Gastroesophageal sphincter (tissue), 4 donors: ENCODE measurements at regions not wholly inside any gene's neighbourhood (a gene's known extent, or its start where the extent isn't known, plus 50 kb on each side); places are given as distances from the start of the nearest gene placed in this dataset.

ENCODE experiments used
- ATAC-seq: fragments of 150-250 bp; one replicate; pipeline ENCODE4 v1.9.1; 2016; ENCODE audit warnings: mild to moderate bottlenecking, moderate library complexity
- H3K27ac ChIP-seq, 4 donors: fragments of 200-600 bp; sonication (generic) in 3 of 4; 1 replicate in 3 of 4; 2 replicates in 1 of 4; pipeline ENCODE4 v1.5.1; 2016 to 2019
- H3K27me3 ChIP-seq: fragments of 200-600 bp; sonication (generic); one replicate; pipeline ENCODE4 v1.5.1; 2019
- H3K36me3 ChIP-seq, 2 donors: fragments of 200-600 bp; sonication (generic); one replicate each; pipeline ENCODE4 v1.5.1; 2019; ENCODE audit warnings: control low read depth in 1 of 2
- H3K4me1 ChIP-seq, 3 donors: fragments of 200-600 bp; sonication (generic); 1 replicate in 2 of 3; 2 replicates in 1 of 3; pipeline ENCODE4 v1.5.1; 2016 to 2019; ENCODE audit warnings: control low read depth in 2 of 3
- H3K4me3 ChIP-seq, 2 donors: fragments of 200-600 bp; sonication (generic); one replicate each; pipeline ENCODE4 v1.5.1; 2019; ENCODE audit warnings: mild to moderate bottlenecking in 1 of 2, moderate library complexity in 1 of 2
- H3K9me3 ChIP-seq, 3 donors: fragments of 200-600 bp; sonication (generic); one replicate each; pipeline ENCODE4 v1.5.1; 2017 to 2019; ENCODE audit warnings: control low read depth in 2 of 3
- EP300 ChIP-seq: sonication (generic); formaldehyde crosslinking; IDR thresholded peaks from one replicate; pipeline ENCODE4 v1.6.1; 2017; ENCODE audit warnings: antibody characterized with exemption, mild to moderate bottlenecking
- POLR2A ChIP-seq, 2 donors: fragments of 450-650 bp; IDR thresholded peaks; one replicate each; pipeline ENCODE4 v1.6.1; 2017; ENCODE audit warnings: antibody characterized with exemption in 2 of 2, mild to moderate bottlenecking in 2 of 2, moderate library complexity in 1 of 2
- POLR2AphosphoS5 ChIP-seq: sonication (generic); formaldehyde crosslinking; IDR thresholded peaks from one replicate; pipeline ENCODE4 v1.6.1; 2017; ENCODE audit warnings: antibody characterized with exemption
- WGBS, 2 donors: methylation state at CpG; one replicate each; pipeline ENCODE4 v1.1.5; 2018; ENCODE audit warnings: low coverage in 1 of 2; 5-methylcytosine and 5-hydroxymethylcytosine counted together
- TF ChIP-seq, protein P1 (sequence below), 4 experiments: fragments of 200-600 bp in 2 of 4; fragments of 450-650 bp in 2 of 4; sonication (generic) in 1 of 4; IDR thresholded peaks; one replicate each; pipeline ENCODE4 v1.5.1; 2017 to 2019; ENCODE audit warnings: antibody characterized with exemption in 4 of 4, mild to moderate bottlenecking in 2 of 4, moderate library complexity in 2 of 4

DNA sequence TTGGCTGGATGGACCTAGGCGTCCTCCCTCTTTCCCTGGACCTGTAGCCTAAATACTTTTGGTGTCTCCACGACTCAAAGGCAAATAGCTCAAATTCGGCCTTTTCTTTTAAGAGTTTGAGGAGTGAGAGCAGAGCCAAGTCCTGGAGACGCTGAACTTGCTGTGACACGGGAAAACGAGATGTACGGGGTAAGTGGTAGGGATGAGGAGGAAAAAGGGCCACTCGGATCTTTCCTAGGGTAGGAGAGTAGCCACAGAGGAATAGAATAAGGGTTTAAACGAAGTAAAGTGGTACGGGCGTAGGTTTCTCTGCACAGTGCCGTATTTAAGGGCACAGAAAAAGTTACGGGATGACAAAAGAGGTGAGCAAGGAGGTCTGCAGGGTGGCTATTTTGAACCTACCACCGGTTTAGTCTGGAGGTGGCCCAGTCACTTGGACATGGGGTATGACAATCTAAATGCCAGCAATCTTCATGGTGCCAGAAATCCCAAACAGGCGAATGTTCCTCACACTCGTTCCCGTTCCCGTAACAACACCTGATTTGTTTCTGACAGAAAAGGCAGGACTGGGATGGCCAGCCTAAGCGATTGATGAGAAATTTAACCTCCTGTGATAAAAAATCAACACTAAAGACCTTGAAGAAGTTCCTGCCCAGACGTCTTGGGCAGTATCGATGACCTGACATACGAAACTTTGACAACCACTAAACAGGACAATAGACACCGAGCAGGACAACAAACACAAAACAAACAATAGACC lies 149.3 kb downstream of the TRIM27 start:
- H3K4me1 ChIP-seq: no peaks in the 10 kb centered on the region
- H3K27me3 ChIP-seq: peaks cover 100% of the 10 kb centered on the region
- H3K4me3 ChIP-seq: no peak overlapping the region
- no peak overlapping the region for H3K27ac ChIP-seq
- H3K9me3 ChIP-seq: peaks cover 0 to 8% (median 0%) of the 10 kb centered on the region in 3 donors
- 1 to 5% methylated on average over 19 to 20 of the region's 23 CpGs for WGBS, 2 donors
- no peaks in the 10 kb centered on the region for H3K36me3 ChIP-seq
- TF ChIP-seq POLR2AphosphoS5: no peak
- TF ChIP-seq EP300: no peak
- TF ChIP-seq POLR2A (IDR thresholded peaks at IDR 0.05): no peak
- TF ChIP-seq, protein P1, sequence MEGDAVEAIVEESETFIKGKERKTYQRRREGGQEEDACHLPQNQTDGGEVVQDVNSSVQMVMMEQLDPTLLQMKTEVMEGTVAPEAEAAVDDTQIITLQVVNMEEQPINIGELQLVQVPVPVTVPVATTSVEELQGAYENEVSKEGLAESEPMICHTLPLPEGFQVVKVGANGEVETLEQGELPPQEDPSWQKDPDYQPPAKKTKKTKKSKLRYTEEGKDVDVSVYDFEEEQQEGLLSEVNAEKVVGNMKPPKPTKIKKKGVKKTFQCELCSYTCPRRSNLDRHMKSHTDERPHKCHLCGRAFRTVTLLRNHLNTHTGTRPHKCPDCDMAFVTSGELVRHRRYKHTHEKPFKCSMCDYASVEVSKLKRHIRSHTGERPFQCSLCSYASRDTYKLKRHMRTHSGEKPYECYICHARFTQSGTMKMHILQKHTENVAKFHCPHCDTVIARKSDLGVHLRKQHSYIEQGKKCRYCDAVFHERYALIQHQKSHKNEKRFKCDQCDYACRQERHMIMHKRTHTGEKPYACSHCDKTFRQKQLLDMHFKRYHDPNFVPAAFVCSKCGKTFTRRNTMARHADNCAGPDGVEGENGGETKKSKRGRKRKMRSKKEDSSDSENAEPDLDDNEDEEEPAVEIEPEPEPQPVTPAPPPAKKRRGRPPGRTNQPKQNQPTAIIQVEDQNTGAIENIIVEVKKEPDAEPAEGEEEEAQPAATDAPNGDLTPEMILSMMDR (IDR thresholded peaks at IDR 0.05): no peak
- ATAC-seq: no peak

- peaks cover 0 to 11% (median 0%) of the 10 kb centered on the region in 3 donors for H3K9me3 ChIP-seq
- H3K4me3 ChIP-seq: no peak overlapping the region
- H3K4me1 ChIP-seq: no peaks in the 10 kb centered on the region
- no peak for ATAC-seq
- no peak overlapping the region for H3K27ac ChIP-seq
- no peaks in the 10 kb centered on the region for H3K36me3 ChIP-seq
- TF ChIP-seq POLR2A (IDR thresholded peaks at IDR 0.05) (no peak), POLR2AphosphoS5 (no peak), EP300 (no peak)
- TF ChIP-seq, protein P1 (IDR thresholded peaks at IDR 0.05): no peak
- WGBS, 2 donors: 0 to 8% methylated on average over 7 to 11 of the region's 12 CpGs
- peaks cover 100% of the 10 kb centered on the region for H3K27me3 ChIP-seq
Measured at GRCh38 chr6:28775052-28775376, 148.8 kb downstream of the TRIM27 start.

DNA sequence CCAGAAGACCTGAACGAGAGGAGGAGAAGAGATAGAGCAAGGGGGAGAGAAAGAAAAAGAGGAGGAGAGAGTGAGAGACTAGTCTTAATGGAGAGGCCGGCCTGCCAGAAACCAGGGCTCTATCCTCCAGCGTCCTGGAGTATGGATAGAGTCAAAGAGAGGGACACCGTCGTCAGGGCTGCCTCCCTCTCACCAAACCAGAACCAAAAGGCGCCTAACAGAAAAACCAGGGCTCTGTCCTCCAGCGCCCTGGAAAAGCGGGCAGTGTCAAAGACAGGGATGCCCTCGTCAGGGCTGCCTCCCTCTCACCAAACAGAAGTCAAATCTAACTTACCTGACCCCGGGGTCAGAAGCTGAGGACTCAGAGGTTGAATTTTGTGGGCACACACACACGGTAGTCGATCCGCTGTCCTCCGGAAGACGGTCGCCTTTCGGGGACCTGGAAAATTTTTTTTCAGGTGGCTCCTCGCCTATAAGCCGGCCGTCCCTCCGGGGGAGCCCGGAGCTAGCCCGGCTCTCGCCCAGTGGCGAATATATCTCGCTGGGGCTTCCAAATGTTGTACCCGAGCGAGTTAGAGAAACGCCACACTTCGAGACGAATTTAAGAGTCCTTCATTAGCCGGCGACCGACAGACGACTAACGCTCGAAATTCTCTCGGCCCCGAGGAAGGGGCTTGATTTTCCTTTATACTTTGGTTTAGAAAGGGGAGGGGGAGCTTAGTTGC lies 148.2 kb downstream of the TRIM27 start:
- TF ChIP-seq POLR2A (IDR thresholded peaks at IDR 0.05) (no peak), EP300 (no peak), POLR2AphosphoS5 (no peak)
- TF ChIP-seq, protein P1 (IDR thresholded peaks at IDR 0.05): no peak
- WGBS, 2 donors: 1% methylated on average over 10 to 21 of the region's 39 CpGs
- Histone ChIP-seq H3K27me3 (peaks cover 100% of the 10 kb centered on the region), H3K4me1 (no peaks in the 10 kb centered on the region), H3K9me3 (peaks cover 0 to 16% (median 0%) of the 10 kb centered on the region in 3 donors), H3K27ac (no peak overlapping the region), H3K4me3 (no peak overlapping the region), H3K36me3 (no peaks in the 10 kb centered on the region)
- ATAC-seq: no peak

DNA sequence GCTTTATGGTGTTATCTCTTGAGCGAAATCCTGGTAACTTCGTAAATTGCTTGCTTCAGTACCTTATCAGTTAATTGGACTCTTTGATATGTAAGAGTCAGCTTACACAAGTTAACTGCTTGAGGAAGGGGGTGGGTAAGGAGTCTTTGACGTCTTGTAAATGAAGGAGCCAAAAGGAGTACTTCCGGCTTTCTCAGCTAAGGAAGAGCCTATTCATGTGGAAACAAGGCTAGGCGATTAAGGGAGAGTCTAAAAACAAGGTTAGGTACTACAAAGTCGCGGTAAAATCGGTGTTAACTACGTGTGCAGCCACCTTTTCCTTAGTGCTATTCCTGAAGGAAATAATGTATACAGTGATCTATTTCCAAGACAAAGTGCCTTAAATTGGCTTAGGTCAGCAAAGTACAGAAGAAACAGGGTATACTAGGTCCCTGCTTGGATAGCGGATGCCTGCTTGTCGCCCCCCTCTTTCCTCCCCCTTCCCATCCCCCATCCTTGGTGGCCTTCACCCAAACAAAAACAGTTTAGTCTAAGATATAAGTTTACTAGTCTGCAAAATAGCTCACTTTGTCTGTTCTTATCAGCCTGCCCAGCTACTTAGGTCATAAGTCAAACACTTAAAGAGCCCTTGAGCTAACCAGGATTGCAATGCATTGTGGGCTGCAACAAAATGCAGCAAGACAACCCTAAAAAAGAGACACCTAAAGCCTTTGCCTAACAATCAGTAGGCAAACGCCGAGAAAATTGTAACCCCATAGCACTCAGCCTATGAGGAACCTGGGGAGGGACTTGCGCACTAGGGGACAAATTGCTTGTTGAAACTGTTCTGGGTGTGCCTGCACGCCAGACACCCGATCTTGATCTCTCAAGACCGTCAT lies 147.3 kb downstream of the TRIM27 start:
- TF ChIP-seq, protein P1 (IDR thresholded peaks at IDR 0.05): no peak
- no peak for TF ChIP-seq POLR2A (IDR thresholded peaks at IDR 0.05)
- TF ChIP-seq EP300: no peak
- no peak for TF ChIP-seq POLR2AphosphoS5
- 1 to 2% methylated on average over 9 to 17 of the region's 17 CpGs for WGBS, 2 donors
- Histone ChIP-seq H3K4me1 (peaks cover 0 to under 1% (median 0%) of the 10 kb centered on the region in 3 donors), H3K36me3 (no peaks in the 10 kb centered on the region), H3K27ac (no peak overlapping the region), H3K9me3 (peaks cover 0 to 17% (median 0%) of the 10 kb centered on the region in 3 donors), H3K4me3 (no peak overlapping the region), H3K27me3 (peaks cover 100% of the 10 kb centered on the region)
- ATAC-seq: no peak
